ENCODE measurements at regions not wholly inside any gene's neighbourhood (a gene's known extent, or its start where the extent isn't known, plus 50 kb on each side); places are given as distances from the start of the nearest gene placed in this dataset.
A peak's percentile ranks its signal among the peaks of the same experiment; 100 is the strongest.

DNA sequence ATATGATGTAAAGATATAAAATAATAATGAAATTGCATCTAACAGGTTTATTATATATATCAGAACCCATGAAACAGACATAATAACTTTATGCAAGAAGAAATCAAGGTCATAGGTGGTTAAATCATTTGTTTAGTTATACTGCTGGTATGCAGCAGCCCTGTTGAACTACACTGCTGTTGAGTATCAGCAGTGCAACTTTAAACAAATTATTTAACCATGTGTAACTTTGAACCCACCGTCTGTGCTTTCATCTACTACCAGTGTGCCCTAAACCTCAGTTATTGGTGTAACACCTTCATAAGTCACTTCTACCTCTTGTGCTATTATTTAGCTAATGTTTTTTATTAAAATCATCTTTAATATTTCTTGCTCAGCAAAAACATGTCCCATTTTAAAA is 262.3 kb upstream of the CRY1 start:
- no peak for TF ChIP-seq ISL1 (CRISPR knock-in tag; IDR thresholded peaks at IDR 0.05)
- TF ChIP-seq, protein P1, sequence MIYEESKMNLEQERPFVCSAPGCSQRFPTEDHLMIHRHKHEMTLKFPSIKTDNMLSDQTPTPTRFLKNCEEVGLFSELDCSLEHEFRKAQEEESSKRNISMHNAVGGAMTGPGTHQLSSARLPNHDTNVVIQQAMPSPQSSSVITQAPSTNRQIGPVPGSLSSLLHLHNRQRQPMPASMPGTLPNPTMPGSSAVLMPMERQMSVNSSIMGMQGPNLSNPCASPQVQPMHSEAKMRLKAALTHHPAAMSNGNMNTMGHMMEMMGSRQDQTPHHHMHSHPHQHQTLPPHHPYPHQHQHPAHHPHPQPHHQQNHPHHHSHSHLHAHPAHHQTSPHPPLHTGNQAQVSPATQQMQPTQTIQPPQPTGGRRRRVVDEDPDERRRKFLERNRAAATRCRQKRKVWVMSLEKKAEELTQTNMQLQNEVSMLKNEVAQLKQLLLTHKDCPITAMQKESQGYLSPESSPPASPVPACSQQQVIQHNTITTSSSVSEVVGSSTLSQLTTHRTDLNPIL (CRISPR knock-in tag; IDR thresholded peaks at IDR 0.05; ENCODE audit: low read depth): no peak
- no peak for TF ChIP-seq PPARA (CRISPR knock-in tag; IDR thresholded peaks at IDR 0.05; ENCODE audit: borderline replicate concordance)
- TF ChIP-seq ZNF565 (CRISPR knock-in tag; conservative IDR thresholded peaks at IDR 0.05; ENCODE audit: low read depth): no peak
- no peak for TF ChIP-seq ARNTL (CRISPR knock-in tag; IDR thresholded peaks at IDR 0.05; ENCODE audit: borderline replicate concordance, low read depth)
- ATAC-seq: no peak

DNA sequence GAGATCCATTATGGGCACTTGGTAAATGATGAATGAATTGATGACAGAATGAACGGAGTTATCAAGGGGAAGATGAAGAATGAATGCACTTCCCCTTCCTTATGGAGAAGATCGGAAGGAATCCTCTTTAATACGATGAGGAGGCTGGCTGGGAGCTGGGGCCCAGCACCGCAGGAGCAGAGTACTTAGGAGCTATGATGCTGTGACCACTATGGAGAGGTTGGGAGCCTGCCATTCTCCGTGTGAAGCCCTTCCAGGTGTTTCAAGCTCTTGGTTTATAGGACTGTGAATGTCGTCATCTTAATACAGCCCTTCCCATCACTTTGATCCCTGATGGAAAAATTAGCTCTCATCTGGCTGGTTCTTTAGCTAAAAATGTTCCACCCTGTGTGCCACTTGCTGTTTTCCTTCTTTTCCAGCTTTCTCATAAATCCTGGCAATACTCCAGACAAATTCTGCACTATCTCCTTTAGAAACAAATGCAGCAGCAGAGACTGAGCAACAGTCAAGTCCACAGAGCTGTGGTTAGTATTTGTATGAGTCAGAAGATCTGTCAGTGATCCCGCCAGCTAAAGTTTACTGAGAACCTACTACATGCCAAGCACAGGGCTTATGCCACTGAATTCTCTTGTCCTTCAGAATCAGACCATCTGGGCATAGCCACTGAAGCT is 263.1 kb upstream of the CRY1 start:
- ATAC-seq: peak; percentile 44; the same call in 1 of the 3 replicates
- TF ChIP-seq ZNF565 (CRISPR knock-in tag; conservative IDR thresholded peaks at IDR 0.05; ENCODE audit: low read depth) (no peak), TCF4 (CRISPR knock-in tag; IDR thresholded peaks at IDR 0.05; ENCODE audit: borderline replicate concordance) (no peak)
- TF ChIP-seq, protein P2, sequence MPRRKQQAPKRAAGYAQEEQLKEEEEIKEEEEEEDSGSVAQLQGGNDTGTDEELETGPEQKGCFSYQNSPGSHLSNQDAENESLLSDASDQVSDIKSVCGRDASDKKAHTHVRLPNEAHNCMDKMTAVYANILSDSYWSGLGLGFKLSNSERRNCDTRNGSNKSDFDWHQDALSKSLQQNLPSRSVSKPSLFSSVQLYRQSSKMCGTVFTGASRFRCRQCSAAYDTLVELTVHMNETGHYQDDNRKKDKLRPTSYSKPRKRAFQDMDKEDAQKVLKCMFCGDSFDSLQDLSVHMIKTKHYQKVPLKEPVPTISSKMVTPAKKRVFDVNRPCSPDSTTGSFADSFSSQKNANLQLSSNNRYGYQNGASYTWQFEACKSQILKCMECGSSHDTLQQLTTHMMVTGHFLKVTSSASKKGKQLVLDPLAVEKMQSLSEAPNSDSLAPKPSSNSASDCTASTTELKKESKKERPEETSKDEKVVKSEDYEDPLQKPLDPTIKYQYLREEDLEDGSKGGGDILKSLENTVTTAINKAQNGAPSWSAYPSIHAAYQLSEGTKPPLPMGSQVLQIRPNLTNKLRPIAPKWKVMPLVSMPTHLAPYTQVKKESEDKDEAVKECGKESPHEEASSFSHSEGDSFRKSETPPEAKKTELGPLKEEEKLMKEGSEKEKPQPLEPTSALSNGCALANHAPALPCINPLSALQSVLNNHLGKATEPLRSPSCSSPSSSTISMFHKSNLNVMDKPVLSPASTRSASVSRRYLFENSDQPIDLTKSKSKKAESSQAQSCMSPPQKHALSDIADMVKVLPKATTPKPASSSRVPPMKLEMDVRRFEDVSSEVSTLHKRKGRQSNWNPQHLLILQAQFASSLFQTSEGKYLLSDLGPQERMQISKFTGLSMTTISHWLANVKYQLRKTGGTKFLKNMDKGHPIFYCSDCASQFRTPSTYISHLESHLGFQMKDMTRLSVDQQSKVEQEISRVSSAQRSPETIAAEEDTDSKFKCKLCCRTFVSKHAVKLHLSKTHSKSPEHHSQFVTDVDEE (CRISPR knock-in tag; IDR thresholded peaks at IDR 0.05): no peak

DNA sequence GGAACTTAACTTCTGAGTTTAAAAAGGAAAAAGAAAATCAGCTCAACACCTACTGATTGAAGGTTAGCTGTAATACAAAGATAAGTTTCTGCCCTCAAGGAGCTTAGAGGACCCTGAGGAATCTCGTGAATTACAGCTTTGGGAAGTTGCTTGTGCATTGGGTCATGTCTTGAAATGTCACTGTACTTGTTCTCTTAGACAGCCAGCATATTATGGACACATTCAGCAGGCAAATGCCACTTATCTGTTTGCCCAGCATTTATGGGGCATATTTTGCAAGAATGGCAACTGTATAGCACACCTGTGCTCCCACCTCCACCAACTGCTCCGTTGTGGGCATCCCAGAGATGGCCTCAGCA is 263.6 kb upstream of the CRY1 start:
- no peak for TF ChIP-seq ZNF8 (CRISPR knock-in tag; IDR thresholded peaks at IDR 0.05)
- no peak for TF ChIP-seq CSDC2 (CRISPR knock-in tag; IDR thresholded peaks at IDR 0.05)
- TF ChIP-seq BACH2 (CRISPR knock-in tag; IDR thresholded peaks at IDR 0.05; ENCODE audit: borderline replicate concordance): no peak
- TF ChIP-seq, protein P1 (CRISPR knock-in tag; IDR thresholded peaks at IDR 0.05; ENCODE audit: low read depth): no peak
- TF ChIP-seq, protein P3, sequence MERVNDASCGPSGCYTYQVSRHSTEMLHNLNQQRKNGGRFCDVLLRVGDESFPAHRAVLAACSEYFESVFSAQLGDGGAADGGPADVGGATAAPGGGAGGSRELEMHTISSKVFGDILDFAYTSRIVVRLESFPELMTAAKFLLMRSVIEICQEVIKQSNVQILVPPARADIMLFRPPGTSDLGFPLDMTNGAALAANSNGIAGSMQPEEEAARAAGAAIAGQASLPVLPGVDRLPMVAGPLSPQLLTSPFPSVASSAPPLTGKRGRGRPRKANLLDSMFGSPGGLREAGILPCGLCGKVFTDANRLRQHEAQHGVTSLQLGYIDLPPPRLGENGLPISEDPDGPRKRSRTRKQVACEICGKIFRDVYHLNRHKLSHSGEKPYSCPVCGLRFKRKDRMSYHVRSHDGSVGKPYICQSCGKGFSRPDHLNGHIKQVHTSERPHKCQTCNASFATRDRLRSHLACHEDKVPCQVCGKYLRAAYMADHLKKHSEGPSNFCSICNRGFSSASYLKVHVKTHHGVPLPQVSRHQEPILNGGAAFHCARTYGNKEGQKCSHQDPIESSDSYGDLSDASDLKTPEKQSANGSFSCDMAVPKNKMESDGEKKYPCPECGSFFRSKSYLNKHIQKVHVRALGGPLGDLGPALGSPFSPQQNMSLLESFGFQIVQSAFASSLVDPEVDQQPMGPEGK (CRISPR knock-in tag; IDR thresholded peaks at IDR 0.05; ENCODE audit: borderline replicate concordance): no peak
- TF ChIP-seq ARNTL (CRISPR knock-in tag; IDR thresholded peaks at IDR 0.05; ENCODE audit: borderline replicate concordance, low read depth): no peak
- TF ChIP-seq ZC3H10 (CRISPR knock-in tag; IDR thresholded peaks at IDR 0.05): no peak
- TF ChIP-seq SNAI2 (CRISPR knock-in tag; IDR thresholded peaks at IDR 0.05): no peak
- TF ChIP-seq TCF4 (CRISPR knock-in tag; IDR thresholded peaks at IDR 0.05; ENCODE audit: borderline replicate concordance): no peak
- no peak for TF ChIP-seq PPARA (CRISPR knock-in tag; IDR thresholded peaks at IDR 0.05; ENCODE audit: borderline replicate concordance)
- TF ChIP-seq ESRRG (CRISPR knock-in tag; IDR thresholded peaks at IDR 0.05): no peak
- no peak for ATAC-seq

DNA sequence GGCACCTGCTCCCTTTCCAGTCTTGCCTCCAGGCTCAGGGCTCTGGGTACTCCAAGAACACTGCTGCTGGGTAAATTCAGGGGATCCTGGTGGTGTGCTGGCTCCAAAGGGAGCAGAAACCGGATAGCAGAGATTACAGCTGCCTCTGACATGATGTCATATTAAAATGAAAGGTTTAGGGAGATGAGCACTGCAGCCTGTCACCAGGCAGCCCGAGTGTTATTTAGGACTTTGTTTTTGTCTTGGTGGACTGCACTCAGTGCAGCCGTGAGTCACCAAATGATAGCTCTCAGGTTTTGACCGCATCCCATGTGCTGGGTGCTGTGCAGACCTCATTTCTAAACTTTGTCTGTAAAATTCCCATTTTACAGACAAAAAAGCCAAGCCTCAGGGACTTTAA is 266.0 kb upstream of the CRY1 start:
- TF ChIP-seq ISL1 (CRISPR knock-in tag; IDR thresholded peaks at IDR 0.05): 0 out of 2 replicates have a peak, but pooled peaks have one; percentile 19
- no peak for TF ChIP-seq ZFP3 (CRISPR knock-in tag; IDR thresholded peaks at IDR 0.05)
- ATAC-seq: peak; percentile 64

DNA sequence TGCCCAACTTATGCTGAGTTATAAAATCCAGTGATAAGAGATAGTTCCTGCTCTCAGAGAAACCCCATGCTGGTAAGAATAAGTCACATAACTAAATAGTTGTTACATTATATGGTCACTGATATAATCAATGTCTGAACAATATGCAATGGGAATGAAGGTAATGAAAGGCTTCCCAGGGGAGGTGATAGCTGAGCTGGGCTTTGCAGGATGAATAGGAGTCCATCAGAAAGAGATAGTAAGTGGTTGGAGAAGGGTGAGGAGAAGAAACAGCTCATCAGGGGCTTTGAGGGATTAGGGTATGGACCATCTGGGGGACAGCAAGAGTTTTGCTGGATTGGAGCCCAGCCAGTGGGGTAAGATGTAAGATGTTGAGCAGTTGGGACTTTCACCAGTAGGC is 266.7 kb upstream of the CRY1 start:
- ATAC-seq: no peak
- TF ChIP-seq RARB (CRISPR knock-in tag; IDR thresholded peaks at IDR 0.05) (no peak), ARNTL (CRISPR knock-in tag; IDR thresholded peaks at IDR 0.05; ENCODE audit: borderline replicate concordance, low read depth) (no peak), CSDC2 (CRISPR knock-in tag; IDR thresholded peaks at IDR 0.05) (no peak), ZFP3 (CRISPR knock-in tag; IDR thresholded peaks at IDR 0.05) (peak; percentile 98), TCF4 (CRISPR knock-in tag; IDR thresholded peaks at IDR 0.05; ENCODE audit: borderline replicate concordance) (no peak), ESRRG (CRISPR knock-in tag; IDR thresholded peaks at IDR 0.05) (no peak)
- TF ChIP-seq, protein P3 (CRISPR knock-in tag; IDR thresholded peaks at IDR 0.05; ENCODE audit: borderline replicate concordance): no peak
